NCI-H187 (cell line): ENCODE measurements at regions not wholly inside any gene's neighbourhood (a gene's known extent, or its start where the extent isn't known, plus 50 kb on each side); places are given as distances from the start of the nearest gene placed in this dataset.

ENCODE experiments used
- DNase-seq, 2 experiments: peaks; one replicate each; lab custom pipeline; 2025; lab: John Stamatoyannopoulos, UW

GRCh38 chr6:23307516-23307915, 738.1 kb downstream of the HDGFL1 start:
- DNase-seq, result peak in 1 of 2 experiments; percentile 29

GRCh38 chr6:23308166-23308565, 738.8 kb downstream of the HDGFL1 start:
- DNase-seq, result no peak

GRCh38 chr6:23311211-23311610, 741.8 kb downstream of the HDGFL1 start:
- no peak for DNase-seq

DNA sequence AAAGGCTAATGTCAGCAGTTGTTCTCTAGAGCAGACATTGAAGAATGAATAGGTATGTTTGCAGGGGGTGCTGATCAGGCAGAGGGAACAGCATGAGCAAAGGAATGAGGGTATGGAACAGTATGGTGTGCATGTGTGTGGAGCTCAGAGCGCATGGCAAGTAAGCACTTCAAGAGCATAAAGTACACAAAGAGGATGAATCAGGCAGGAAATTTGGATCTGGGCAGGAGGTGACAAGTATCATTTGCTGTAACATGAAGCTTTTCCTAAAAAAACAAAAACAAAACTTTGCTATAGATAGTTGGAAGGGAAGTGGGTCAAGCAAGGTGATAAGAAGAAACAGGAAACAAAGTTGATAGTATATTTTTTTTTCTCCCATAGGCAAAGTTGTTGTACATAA, 746.8 kb downstream of the HDGFL1 start:
- DNase-seq, result no peak

- no peak for DNase-seq
Observed at GRCh38 chr6:23316931-23317330, 747.6 kb downstream of the HDGFL1 start.

DNA sequence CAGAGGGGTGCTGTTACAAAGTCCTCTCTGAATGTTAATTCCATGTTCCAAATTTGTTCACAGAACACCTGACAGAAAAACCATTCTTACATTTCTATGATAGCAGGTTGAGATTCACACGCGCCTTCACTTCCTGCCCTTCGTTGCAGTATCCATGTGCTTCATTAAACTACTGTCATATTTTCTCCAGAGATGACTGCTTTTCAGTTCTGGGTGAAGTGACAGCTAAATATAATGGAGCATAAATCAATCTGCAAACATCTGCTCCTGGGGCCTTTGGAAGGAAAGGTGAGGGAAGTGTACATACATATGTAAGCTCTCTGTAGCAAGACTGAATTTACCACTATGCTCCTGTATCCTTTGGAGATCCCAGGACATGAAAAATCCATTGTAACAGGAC, 750.2 kb downstream of the HDGFL1 start:
- no peak for DNase-seq

GRCh38 chr6:23320471-23321015, 751.2 kb downstream of the HDGFL1 start:
- no peak for DNase-seq

DNA sequence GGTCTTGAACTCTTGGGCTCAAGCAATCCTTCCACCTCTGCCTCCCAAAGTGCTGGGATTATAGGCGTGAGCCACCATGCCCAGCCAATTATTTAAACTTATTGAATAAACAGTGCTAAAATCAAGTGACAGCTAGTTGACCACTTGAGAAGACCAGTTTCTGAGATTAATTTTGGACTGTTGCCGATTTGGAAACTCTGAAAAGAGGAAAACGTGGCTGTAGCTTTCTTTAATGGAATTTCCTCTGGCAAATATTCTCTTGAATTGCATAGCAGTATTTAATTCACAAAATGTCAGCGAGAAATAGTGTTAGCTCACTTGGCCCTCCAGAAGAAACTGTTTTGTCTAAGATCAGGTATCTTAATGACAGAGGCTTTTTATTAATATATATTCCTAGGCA, 754.5 kb downstream of the HDGFL1 start:
- no peak for DNase-seq

- DNase-seq, result no peak
Observed at GRCh38 chr6:23325065-23325464, 755.7 kb downstream of the HDGFL1 start.

DNA sequence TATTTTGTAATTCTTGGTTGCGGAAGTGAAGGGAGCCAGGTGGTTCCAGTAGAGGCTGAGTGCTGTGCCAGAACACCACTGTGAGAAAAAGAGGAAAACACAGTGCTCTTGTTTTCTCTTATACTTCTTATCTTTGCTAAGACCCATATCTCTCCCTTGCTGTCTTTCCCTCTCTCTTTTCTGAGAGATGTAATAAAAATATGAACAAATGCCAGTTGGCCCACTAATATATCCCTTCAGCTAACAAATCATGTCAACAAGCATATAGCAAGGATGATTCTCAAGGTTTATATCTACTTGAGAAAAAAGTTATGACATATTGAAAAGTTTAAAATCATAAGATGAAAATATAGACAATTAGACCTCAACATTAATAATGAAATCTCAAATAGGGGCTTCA, 758.3 kb downstream of the HDGFL1 start:
- DNase-seq, result no peak

DNA sequence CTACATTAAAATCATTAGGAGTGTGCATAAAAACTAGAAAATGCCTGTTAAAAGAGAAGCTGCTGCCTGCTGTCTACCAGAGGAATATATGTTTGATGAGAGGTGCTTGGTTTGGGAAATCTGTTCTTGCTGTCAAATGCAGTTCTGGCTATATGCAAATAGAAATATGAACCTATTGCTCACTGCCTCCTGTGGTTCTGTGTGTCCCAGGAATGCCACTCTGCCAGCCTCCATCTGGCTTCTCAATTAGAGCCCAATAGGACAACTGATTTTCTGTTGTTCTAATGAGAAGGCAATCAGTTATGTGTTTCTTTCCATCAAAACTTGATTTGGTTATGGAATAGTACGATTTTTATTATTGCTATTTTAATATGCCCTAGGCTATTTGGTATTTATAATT, 759.7 kb downstream of the HDGFL1 start:
- DNase-seq, result no peak

DNA sequence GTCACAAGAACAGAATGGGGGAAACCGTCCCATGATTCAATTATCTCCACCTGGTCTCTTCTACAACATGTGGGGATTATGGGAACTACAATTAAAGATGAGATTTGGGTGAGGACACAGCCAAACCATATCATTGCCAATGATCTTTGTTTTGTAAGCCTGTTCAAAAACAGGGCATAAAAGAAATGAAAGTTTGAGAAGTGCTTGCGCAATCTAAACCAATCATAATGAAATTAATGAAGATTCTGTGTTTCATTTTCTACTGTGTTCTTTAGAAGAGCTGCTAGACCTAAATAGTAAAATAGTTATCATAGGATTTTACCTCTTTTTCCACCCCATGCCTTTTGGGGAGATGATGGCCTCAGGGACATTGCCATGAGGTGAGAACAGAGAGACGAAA, 761.3 kb downstream of the HDGFL1 start:
- DNase-seq, result no peak

- no peak for DNase-seq
Observed at GRCh38 chr6:23334360-23334759, 765.0 kb downstream of the HDGFL1 start.

GRCh38 chr6:23335894-23336293, 766.5 kb downstream of the HDGFL1 start:
- DNase-seq, result no peak

- DNase-seq, result no peak
Observed at GRCh38 chr6:23339268-23339667, 769.9 kb downstream of the HDGFL1 start.

- DNase-seq, result no peak
Observed at GRCh38 chr6:23340271-23340670, 770.9 kb downstream of the HDGFL1 start.

DNA sequence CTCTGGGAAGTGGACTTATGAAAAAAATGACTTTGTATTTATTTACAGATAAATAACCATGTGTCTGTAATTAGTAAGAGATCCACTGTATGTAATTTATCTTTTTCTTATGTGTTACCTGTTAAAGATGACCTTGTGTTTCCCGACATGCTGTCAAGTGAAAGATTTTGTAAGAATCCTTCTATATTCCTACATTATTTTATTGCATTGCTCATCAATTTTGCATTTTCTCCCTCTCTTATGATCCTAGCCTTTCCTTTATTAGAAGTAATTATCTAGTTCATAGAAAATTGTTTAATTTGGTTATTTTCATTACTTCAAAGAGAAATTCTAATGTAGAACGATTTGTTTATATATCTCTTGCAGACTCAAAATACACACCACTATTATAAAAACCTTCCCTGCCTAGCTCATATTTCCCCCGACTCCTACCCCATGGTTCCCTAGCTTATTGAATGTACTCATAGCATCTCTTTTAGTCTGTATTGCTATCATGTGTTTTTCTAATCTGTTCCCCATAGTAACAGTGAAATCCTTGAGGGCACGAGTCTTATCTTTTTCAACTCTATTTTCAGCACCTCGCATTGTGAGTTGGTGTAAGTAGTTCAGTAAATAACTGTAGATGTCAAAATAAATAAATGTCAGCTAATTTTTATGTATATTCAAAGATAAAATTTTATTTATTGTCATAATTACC, 774.4 kb downstream of the HDGFL1 start:
- no peak for DNase-seq

DNA sequence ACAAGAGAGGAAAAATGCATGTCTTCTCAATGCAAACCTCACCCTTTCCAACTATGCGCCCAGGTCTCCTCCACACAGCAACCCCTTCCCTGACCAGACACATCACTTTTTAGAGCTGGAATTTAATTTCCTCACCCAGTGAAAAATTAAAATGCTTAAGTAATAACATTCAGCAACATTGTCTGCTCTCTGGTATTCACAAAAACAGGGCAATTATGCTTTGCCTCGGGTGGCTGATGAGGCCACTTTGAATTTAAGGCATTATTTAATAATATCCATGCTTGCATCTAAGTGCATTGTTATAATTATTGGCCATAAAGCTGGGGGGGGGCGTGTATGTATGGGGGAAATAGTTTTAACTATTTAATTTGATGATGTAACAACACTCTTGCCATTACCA, 777.8 kb upstream of the NRSN1 start:
- DNase-seq, result no peak

GRCh38 chr6:23349521-23350147, 776.4 kb upstream of the NRSN1 start:
- DNase-seq, result no peak

DNA sequence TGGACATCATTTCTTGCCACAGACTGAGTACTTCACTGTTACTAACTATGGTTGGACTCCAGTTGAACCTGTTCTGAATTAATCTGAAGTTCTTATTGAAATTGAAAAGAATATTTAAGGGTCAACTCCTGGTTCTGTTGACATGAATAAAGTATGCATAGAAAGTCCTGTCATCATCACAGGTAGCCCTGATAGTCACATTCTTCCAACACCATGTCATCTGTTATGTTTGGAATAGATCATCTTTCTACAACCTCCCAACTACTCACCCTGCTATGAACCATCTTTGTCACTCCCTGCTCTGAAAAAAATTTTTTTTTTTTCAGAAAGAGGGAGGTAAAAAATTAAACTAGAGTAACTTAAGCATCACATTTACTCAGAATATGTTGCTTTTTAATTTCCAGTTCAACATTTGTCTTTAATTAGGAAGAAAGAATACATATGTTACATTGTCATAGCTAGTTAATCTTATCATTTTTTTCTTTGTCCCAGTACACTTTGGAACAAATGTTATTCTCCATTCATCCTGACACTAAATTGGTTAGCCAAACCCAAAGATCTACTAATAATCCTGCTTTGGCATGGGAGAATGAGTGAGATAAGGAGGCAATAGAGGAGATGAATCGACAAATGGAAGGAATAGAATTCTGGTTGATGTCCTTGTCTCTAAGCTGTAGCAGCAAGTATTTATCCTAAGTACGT, 775.1 kb upstream of the NRSN1 start:
- no peak for DNase-seq

GRCh38 chr6:23354004-23354403, 772.0 kb upstream of the NRSN1 start:
- no peak for DNase-seq

- no peak for DNase-seq
Observed at GRCh38 chr6:23357185-23357766, 768.7 kb upstream of the NRSN1 start.

GRCh38 chr6:23365732-23366131, 760.3 kb upstream of the NRSN1 start:
- no peak for DNase-seq
